Esophagus squamous epithelium (tissue), 5 donors: ENCODE measurements at regions not wholly inside any gene's neighbourhood (a gene's known extent, or its start where the extent isn't known, plus 50 kb on each side); places are given as distances from the start of the nearest gene placed in this dataset.

Experiments used
- DNase-seq: peaks from one replicate; lab custom pipeline; 2025; lab: John Stamatoyannopoulos, UW
- H3K27ac ChIP-seq, 4 donors: fragments of 200-600 bp; sonication (generic); one replicate each; pipeline ENCODE4 v1.5.1; 2016 to 2019; ENCODE audit warnings: mild to moderate bottlenecking in 1 of 4
- H3K27me3 ChIP-seq, 4 donors: fragments of 200-600 bp; sonication (generic); 1 replicate in 3 of 4; 2 replicates in 1 of 4; pipeline versions ENCODE4 v1.5.1 to v1.6.0; 2017 to 2021; ENCODE audit warnings: antibody characterized with exemption in 1 of 4
- H3K36me3 ChIP-seq, 3 donors: fragments of 200-600 bp; sonication (generic); one replicate each; pipeline ENCODE4 v1.5.1; 2016 to 2019
- H3K4me1 ChIP-seq, 3 donors: fragments of 200-600 bp; sonication (generic); one replicate each; pipeline ENCODE4 v1.5.1; 2017 to 2019
- H3K4me3 ChIP-seq, 4 donors: fragments of 200-600 bp; sonication (generic); 1 replicate in 3 of 4; 2 replicates in 1 of 4; pipeline ENCODE4 v1.5.1; 2016 to 2019; ENCODE audit warnings: mild to moderate bottlenecking in 2 of 4, moderate library complexity in 1 of 4
- H3K9me3 ChIP-seq, 3 donors: fragments of 200-600 bp; sonication (generic); one replicate each; pipeline ENCODE4 v1.5.1; 2016 to 2019
- POLR2A ChIP-seq, 4 donors: fragments of 450-650 bp; IDR thresholded peaks; one replicate each; pipeline ENCODE4 v1.6.1; 2017; ENCODE audit warnings: antibody characterized with exemption in 4 of 4, mild to moderate bottlenecking in 4 of 4, moderate library complexity in 3 of 4
- WGBS, 2 donors: methylation state at CpG; one replicate each; pipeline ENCODE4 v1.1.5; 2018; 5-methylcytosine and 5-hydroxymethylcytosine counted together
- intact Hi-C: fragments of 100-400 bp; cut with DNase I; formaldehyde crosslinking; loops from one replicate; pipeline ENCODE4 v1.15.0; 2022
- TF ChIP-seq, protein P1 (sequence below), 6 experiments: fragments of 450-650 bp in 4 of 6; fragments of 200-600 bp in 2 of 6; sonication (generic) in 2 of 6; IDR thresholded peaks; one replicate each; pipeline ENCODE4 v1.5.1; 2016 to 2019; ENCODE audit warnings: antibody characterized with exemption in 6 of 6, mild to moderate bottlenecking in 4 of 6, moderate library complexity in 4 of 6
- donor health status: DM: yes; HTN: yes; CAD: no.

DNA sequence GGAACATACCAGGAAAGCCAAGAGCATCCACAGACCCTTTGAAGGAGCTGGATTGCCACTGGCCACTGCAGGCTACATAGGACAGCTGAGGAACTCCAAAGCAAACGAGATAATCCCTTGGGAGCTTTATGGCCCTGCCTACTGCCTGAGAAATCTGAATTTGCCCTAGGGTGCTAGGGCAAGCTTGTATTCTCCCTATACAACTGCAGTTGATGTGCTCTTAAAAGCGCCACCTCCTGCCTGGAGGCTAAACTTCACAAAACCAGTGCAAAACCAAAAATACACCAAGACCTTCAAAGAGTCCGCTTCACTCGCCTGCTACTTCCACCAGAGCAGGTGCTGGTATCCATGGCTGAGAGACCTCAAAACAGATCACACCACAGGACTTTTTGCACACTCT, 99.6 kb upstream of the KRR1 start:
- Histone ChIP-seq H3K27me3 (no peaks in the 10 kb centered on the region), H3K4me1 (peaks cover 0 to 6% (median 4%) of the 10 kb centered on the region in 3 donors), H3K4me3 (no peak overlapping the region), H3K27ac (no peak overlapping the region), H3K36me3 (no peaks in the 10 kb centered on the region), H3K9me3 (no peaks in the 10 kb centered on the region)
- intact Hi-C loops: no loop called here
- DNase-seq: no peak
- TF ChIP-seq, protein P1, sequence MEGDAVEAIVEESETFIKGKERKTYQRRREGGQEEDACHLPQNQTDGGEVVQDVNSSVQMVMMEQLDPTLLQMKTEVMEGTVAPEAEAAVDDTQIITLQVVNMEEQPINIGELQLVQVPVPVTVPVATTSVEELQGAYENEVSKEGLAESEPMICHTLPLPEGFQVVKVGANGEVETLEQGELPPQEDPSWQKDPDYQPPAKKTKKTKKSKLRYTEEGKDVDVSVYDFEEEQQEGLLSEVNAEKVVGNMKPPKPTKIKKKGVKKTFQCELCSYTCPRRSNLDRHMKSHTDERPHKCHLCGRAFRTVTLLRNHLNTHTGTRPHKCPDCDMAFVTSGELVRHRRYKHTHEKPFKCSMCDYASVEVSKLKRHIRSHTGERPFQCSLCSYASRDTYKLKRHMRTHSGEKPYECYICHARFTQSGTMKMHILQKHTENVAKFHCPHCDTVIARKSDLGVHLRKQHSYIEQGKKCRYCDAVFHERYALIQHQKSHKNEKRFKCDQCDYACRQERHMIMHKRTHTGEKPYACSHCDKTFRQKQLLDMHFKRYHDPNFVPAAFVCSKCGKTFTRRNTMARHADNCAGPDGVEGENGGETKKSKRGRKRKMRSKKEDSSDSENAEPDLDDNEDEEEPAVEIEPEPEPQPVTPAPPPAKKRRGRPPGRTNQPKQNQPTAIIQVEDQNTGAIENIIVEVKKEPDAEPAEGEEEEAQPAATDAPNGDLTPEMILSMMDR (IDR thresholded peaks at IDR 0.05): no peak
- no peak for TF ChIP-seq POLR2A (IDR thresholded peaks at IDR 0.05)
- WGBS, 2 donors: 86 to 87% methylated on average over 3 to 4 of the region's 4 CpGs

DNA sequence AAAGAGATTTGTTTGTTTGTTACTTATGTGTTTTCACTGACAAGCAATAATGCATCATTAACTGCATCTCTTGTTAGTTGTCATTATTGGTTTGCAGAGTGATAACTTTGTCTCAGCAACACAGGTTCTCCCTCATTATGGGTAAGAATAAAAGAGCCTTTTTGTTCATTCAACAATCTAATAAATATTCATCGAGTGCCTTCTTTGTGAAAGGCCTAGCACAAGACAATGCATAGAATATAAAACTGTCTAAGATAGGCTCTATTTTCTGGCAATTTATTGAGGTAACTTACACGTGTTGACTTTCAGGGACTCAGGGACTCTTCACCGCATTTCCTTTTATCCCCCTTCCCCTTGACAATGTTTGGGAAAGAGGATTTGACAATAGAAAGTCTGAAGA, 95.5 kb upstream of the KRR1 start:
- WGBS, 2 donors: 87 to 91% methylated on average over 3 of the region's 3 CpGs
- Histone ChIP-seq H3K4me1 (peaks cover 0 to 8% (median 4%) of the 10 kb centered on the region in 3 donors), H3K9me3 (no peaks in the 10 kb centered on the region), H3K27ac (no peak overlapping the region), H3K36me3 (no peaks in the 10 kb centered on the region), H3K27me3 (no peaks in the 10 kb centered on the region), H3K4me3 (no peak overlapping the region)
- intact Hi-C loops: no loop called here
- DNase-seq: no peak
- no peak for TF ChIP-seq POLR2A (IDR thresholded peaks at IDR 0.05)

DNA sequence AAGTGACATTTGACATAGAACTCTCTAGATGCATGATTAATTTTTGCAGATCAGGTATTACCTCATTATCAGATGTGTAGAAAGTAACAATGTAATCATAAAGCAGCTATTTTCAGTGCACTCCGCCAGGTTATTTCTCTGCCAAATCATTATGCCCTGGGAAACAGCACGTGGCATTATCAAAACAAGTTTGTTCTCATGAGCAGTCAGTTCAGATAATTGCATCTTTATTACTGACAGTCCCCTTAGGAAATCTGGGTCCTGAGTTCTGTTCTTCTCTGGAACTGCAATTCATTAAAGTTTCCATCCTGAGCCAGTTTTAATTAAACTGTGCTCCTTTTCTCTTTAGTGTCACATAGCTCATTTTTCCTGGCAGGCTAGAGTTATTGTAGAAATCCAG, 94.7 kb upstream of the KRR1 start:
- WGBS, 2 donors: 36 to 38% methylated on average over 2 of the region's 2 CpGs
- intact Hi-C loops: no loop called here

DNA sequence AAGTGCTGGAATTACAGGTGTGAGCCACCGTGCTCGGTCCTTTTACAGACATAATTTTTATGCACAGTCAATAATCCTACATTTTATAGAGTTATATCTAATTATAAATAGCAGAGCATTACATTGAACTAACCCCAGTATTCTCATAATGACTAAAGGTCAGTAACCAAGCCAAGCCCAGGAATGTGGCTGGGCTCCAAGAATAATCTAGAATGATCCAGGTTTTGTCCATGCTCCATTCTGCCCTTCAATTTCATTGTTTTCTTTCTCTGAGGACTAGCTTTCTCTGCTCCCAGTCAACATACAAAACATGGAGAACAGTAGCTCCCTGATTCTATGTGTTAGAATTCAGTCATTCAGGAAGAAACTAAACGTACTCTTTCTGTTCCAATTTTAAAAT, 92.1 kb upstream of the KRR1 start:
- peaks cover 0 to 8% (median 4%) of the 10 kb centered on the region in 3 donors for H3K4me1 ChIP-seq
- no peaks in the 10 kb centered on the region for H3K36me3 ChIP-seq
- H3K4me3 ChIP-seq: no peak overlapping the region
- intact Hi-C loops: no loop called here
- H3K27ac ChIP-seq: no peak overlapping the region
- H3K27me3 ChIP-seq: no peaks in the 10 kb centered on the region
- no peak for TF ChIP-seq POLR2A (IDR thresholded peaks at IDR 0.05)
- TF ChIP-seq, protein P1 (IDR thresholded peaks at IDR 0.05): no peak
- no peaks in the 10 kb centered on the region for H3K9me3 ChIP-seq
- no peak for DNase-seq
- 78 to 82% methylated on average over 3 of the region's 3 CpGs for WGBS, 2 donors

More for the DNA sequence above, 94.7 kb upstream of the KRR1 start:
- no peaks in the 10 kb centered on the region for H3K27me3 ChIP-seq
- DNase-seq: no peak
- no peaks in the 10 kb centered on the region for H3K9me3 ChIP-seq
- H3K4me3 ChIP-seq: no peak overlapping the region
- TF ChIP-seq POLR2A (IDR thresholded peaks at IDR 0.05): no peak
- TF ChIP-seq, protein P1 (IDR thresholded peaks at IDR 0.05): no peak
- peaks cover 0 to 8% (median 4%) of the 10 kb centered on the region in 3 donors for H3K4me1 ChIP-seq
- H3K27ac ChIP-seq: no peak overlapping the region
- no peaks in the 10 kb centered on the region for H3K36me3 ChIP-seq

DNA sequence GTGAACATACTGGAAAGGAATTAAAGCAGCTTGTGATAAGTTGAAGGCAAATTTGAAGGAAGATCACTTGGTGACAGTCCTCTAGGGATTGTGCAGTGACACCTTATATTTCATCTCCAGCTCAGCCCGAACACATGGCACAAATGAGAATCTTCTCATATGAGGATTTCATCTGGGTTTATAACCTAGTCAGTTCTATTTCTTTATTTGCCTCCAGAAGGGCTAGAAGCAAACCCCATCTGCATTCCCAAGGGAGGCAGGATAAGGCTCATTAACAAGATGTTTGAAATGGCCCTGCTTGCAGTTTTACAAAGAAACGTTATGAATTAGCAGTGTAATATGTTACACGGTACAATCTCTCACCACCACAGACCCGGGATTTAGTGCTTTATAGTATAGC, 90.7 kb upstream of the KRR1 start:
- peaks cover 0 to 8% (median 4%) of the 10 kb centered on the region in 3 donors for H3K4me1 ChIP-seq
- intact Hi-C loops: no loop called here
- 61 to 84% methylated on average over 4 of the region's 4 CpGs for WGBS, 2 donors

More for the DNA sequence above, 90.7 kb upstream of the KRR1 start:
- Histone ChIP-seq H3K27me3 (no peaks in the 10 kb centered on the region), H3K27ac (no peak overlapping the region), H3K36me3 (no peaks in the 10 kb centered on the region), H3K4me3 (no peak overlapping the region), H3K9me3 (no peaks in the 10 kb centered on the region)
- no peak for DNase-seq
- TF ChIP-seq POLR2A (IDR thresholded peaks at IDR 0.05): no peak
- TF ChIP-seq, protein P1 (IDR thresholded peaks at IDR 0.05): no peak
